ENCODE measurements at regions not wholly inside any gene's neighbourhood (a gene's known extent, or its start where the extent isn't known, plus 50 kb on each side); places are given as distances from the start of the nearest gene placed in this dataset.

DNA sequence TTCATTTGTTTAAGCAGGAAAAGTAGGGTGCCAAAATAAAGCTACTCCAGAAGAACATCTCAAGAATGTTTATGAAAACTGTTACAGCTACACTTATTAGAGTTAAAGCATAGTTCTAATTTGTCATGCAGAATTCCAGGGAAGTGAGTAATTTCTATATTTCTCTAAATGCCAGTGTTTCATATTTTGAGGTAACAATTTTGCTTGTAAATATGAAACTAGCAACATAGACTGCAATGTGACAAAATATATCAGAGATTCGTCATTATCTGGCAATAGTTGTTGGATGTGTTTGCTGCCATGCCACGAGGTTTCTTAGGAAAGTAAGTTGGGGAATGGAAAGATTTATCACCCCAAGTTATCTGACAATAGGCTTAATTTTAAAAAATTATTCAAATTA, 424.1 kb upstream of the ZEB2 start:
- H3K27ac ChIP-seq (ENCODE audit: low read length), result peak overlapping the region; percentile 94
- peaks cover 13% of the 10 kb centered on the region for H3F3A ChIP-seq (ENCODE audit: low read length, unreplicated experiment)
- DNase-seq (peak; percentile 87), ATAC-seq (peak; percentile 60)
- H3K27me3 ChIP-seq (ENCODE audit: low read length), result no peaks in the 10 kb centered on the region
- ChIA-PET CTCF (no interaction called here), POLR2A (ENCODE audit: unreplicated experiment) (interaction anchor here (0.6 kb wide), 1 partner anchor 601 kb away, joined by 3 read pairs; no protein-coding TSS in a partner anchor)
- peak overlapping the region; percentile 61 for H3K4me2 ChIP-seq (ENCODE audit: low read length)
- intact Hi-C loops (cut with micrococcal nuclease), result loop anchor here (1.0 to 10.0 kb wide), 4 partner anchors 63 to 808 kb away; no protein-coding TSS in a partner anchor
- H3K36me3 ChIP-seq (ENCODE audit: low read depth, low read length), result no peaks in the 10 kb centered on the region
- H2AFZ ChIP-seq (ENCODE audit: low read length), result peak overlapping the region; percentile 35; the same call in 1 of the 2 replicates
- TF ChIP-seq EZH2phosphoT487 (IDR thresholded peaks at IDR 0.05; ENCODE audit: borderline replicate concordance, low read length) (no peak), EZH2 (IDR thresholded peaks at IDR 0.05; ENCODE audit: low read length, unreplicated experiment) (no peak)
- TF ChIP-seq, protein P1, sequence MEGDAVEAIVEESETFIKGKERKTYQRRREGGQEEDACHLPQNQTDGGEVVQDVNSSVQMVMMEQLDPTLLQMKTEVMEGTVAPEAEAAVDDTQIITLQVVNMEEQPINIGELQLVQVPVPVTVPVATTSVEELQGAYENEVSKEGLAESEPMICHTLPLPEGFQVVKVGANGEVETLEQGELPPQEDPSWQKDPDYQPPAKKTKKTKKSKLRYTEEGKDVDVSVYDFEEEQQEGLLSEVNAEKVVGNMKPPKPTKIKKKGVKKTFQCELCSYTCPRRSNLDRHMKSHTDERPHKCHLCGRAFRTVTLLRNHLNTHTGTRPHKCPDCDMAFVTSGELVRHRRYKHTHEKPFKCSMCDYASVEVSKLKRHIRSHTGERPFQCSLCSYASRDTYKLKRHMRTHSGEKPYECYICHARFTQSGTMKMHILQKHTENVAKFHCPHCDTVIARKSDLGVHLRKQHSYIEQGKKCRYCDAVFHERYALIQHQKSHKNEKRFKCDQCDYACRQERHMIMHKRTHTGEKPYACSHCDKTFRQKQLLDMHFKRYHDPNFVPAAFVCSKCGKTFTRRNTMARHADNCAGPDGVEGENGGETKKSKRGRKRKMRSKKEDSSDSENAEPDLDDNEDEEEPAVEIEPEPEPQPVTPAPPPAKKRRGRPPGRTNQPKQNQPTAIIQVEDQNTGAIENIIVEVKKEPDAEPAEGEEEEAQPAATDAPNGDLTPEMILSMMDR (conservative IDR thresholded peaks at IDR 0.05; ENCODE audit: low read depth, low read length), result no peak
- H3K4me1 ChIP-seq (ENCODE audit: insufficient read depth, low read length), result peaks cover 77% of the 10 kb centered on the region
- H3K9me3 ChIP-seq (ENCODE audit: low read length), result no peaks in the 10 kb centered on the region
- no peaks in the 10 kb centered on the region for H3K79me2 ChIP-seq (ENCODE audit: low read length)
- H3K9me2 ChIP-seq (replicated peaks; ENCODE audit: low read length), result no peaks in the 10 kb centered on the region
- H3K4me3 ChIP-seq (ENCODE audit: low read length), result peak overlapping the region; percentile 19; the same call in 1 of the 2 replicates
- peak overlapping the region; percentile 66 for H3K9ac ChIP-seq (ENCODE audit: low read length)
- H4K20me1 ChIP-seq (ENCODE audit: low read length), result no peaks in the 10 kb centered on the region
- BruUV-seq (replicated peaks), result no TSS peak

DNA sequence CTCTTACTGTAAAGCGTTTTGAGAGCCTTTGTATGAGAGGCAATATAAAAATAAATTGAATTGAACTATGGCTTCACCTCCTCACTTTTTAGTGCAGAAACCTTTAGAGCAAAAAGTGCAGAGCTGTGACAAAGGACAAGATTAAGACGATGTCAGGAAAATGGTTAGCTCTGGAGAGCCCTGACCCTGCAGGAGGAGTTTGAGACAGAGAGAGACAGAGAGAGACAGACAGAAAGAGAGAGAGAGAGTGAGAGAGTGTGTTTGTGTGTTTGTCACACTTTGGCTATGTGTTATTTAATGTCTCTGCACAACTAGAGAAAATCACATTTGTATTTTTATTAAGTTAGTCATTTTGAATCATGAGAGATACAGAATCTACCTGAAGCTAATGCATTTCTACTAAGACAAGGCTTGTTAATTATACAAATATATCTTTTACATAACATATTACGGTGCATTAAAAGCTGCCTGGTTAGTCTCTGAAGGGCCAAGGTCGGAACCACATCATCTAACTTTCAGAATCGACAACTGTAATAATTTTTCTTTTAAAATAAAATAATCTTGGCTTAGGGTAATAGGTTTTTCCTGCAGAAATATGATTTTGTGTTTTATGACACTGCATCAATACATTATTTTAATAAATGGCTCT, 423.5 kb upstream of the ZEB2 start:
- TF ChIP-seq, protein P1 (conservative IDR thresholded peaks at IDR 0.05; ENCODE audit: low read depth, low read length), result no peak
- H3K4me2 ChIP-seq (ENCODE audit: low read length), result peak overlapping the region; percentile 61
- no peaks in the 10 kb centered on the region for H3K36me3 ChIP-seq (ENCODE audit: low read depth, low read length)
- no TSS peak for BruUV-seq (replicated peaks)
- H3K4me1 ChIP-seq (ENCODE audit: insufficient read depth, low read length), result peaks cover 83% of the 10 kb centered on the region
- no peaks in the 10 kb centered on the region for H3K9me2 ChIP-seq (replicated peaks; ENCODE audit: low read length)
- intact Hi-C loops (cut with micrococcal nuclease), result loop anchor here (5.0 to 10.0 kb wide), 2 partner anchors 541 to 809 kb away; no protein-coding TSS in a partner anchor
- peaks cover 13% of the 10 kb centered on the region for H3F3A ChIP-seq (ENCODE audit: low read length, unreplicated experiment)
- peak; percentile 3; the same call in 1 of the 2 replicates for ATAC-seq
- H3K9ac ChIP-seq (ENCODE audit: low read length), result peak overlapping the region; percentile 66
- H3K27ac ChIP-seq (ENCODE audit: low read length), result peak overlapping the region; percentile 94
- H2AFZ ChIP-seq (ENCODE audit: low read length), result peak overlapping the region; percentile 11
- no peaks in the 10 kb centered on the region for H4K20me1 ChIP-seq (ENCODE audit: low read length)
- DNase-seq, result no peak
- ChIA-PET CTCF (interaction anchor here (0.6 kb wide), 1 partner anchor 809 kb away, joined by 4 read pairs; no protein-coding TSS in a partner anchor), POLR2A (ENCODE audit: unreplicated experiment) (interaction anchor here (0.6 kb wide), 1 partner anchor 139 kb away, joined by 10 read pairs; no protein-coding TSS in a partner anchor)
- H3K9me3 ChIP-seq (ENCODE audit: low read length), result no peaks in the 10 kb centered on the region
- no peaks in the 10 kb centered on the region for H3K79me2 ChIP-seq (ENCODE audit: low read length)
- peak overlapping the region; percentile 19; the same call in 1 of the 2 replicates for H3K4me3 ChIP-seq (ENCODE audit: low read length)
- no peaks in the 10 kb centered on the region for H3K27me3 ChIP-seq (ENCODE audit: low read length)

Data from PC-3 (cell line).